Body of pancreas (tissue), 4 donors: ENCODE measurements at regions not wholly inside any gene's neighbourhood (a gene's known extent, or its start where the extent isn't known, plus 50 kb on each side); places are given as distances from the start of the nearest gene placed in this dataset.

Experiments used
- CTCF ChIP-seq, 7 experiments: fragments of 450-650 bp in 4 of 7; fragments of 200-600 bp in 3 of 7; sonication (generic) in 3 of 7; IDR thresholded peaks; one replicate each; pipeline ENCODE4 v1.5.1; 2016 to 2019; ENCODE audit warnings: antibody characterized with exemption in 7 of 7
- POLR2A ChIP-seq, 3 donors: fragments of 450-650 bp; IDR thresholded peaks; one replicate each; pipeline ENCODE4 v1.6.1; 2016; ENCODE audit warnings: antibody characterized with exemption in 3 of 3, mild to moderate bottlenecking in 2 of 3

- no peak for TF ChIP-seq CTCF (IDR thresholded peaks at IDR 0.05)
- no peak for TF ChIP-seq POLR2A (IDR thresholded peaks at IDR 0.05)
Measured at GRCh38 chr16:48899500-48899899, 289.5 kb upstream of the N4BP1 start.
